Neuronal stem cell (in vitro differentiated cells): ENCODE measurements at regions not wholly inside any gene's neighbourhood (a gene's known extent, or its start where the extent isn't known, plus 50 kb on each side); places are given as distances from the start of the nearest gene placed in this dataset.
A peak's percentile ranks its signal among the peaks of the same experiment; 100 is the strongest.

Source experiments
- DNase-seq: peaks from one replicate; pipeline ENCODE4 v3.0.0-alpha.2; 2013; ENCODE audit warnings: low spot score
- H2AFZ ChIP-seq: one replicate; pipeline ENCODE4 v1.6.1; 2013; ENCODE audit warnings: mild to moderate bottlenecking, low read length, inconsistent platforms
- H2AK5ac ChIP-seq: 2 replicates; pipeline ENCODE4 v1.6.1; 2013; ENCODE audit warnings: low read depth, mild to moderate bottlenecking, inconsistent platforms, low read length, moderate library complexity, mixed read lengths
- H2BK120ac ChIP-seq: 2 replicates; pipeline ENCODE4 v1.6.1; 2013; ENCODE audit warnings: low read depth, mild to moderate bottlenecking, inconsistent platforms, low read length, moderate library complexity, mixed read lengths
- H2BK12ac ChIP-seq: one replicate; pipeline ENCODE4 v1.6.1; 2013; ENCODE audit warnings: low read length, inconsistent platforms
- H2BK15ac ChIP-seq: 2 replicates; pipeline ENCODE4 v1.6.1; 2013; ENCODE audit warnings: mild to moderate bottlenecking, low read length, inconsistent platforms, mixed read lengths
- H2BK5ac ChIP-seq: one replicate; pipeline ENCODE4 v1.6.1; 2013; ENCODE audit warnings: inconsistent platforms, mild to moderate bottlenecking, low read length, moderate library complexity
- H3K14ac ChIP-seq: one replicate; pipeline ENCODE4 v1.6.1; 2013; ENCODE audit warnings: low read length, inconsistent platforms
- H3K18ac ChIP-seq: 2 replicates; pipeline ENCODE4 v1.6.1; 2013; ENCODE audit warnings: low read length, inconsistent platforms
- H3K23ac ChIP-seq: 2 replicates; pipeline ENCODE4 v1.6.1; 2013; ENCODE audit warnings: low read depth, mild to moderate bottlenecking, mixed read lengths, low read length, inconsistent platforms; ENCODE audit not compliant: poor library complexity
- H3K27ac ChIP-seq: replicated peaks from 3 replicates; pipeline ENCODE4 v1.5.1; 2013; ENCODE audit warnings: low read length, inconsistent platforms
- H3K27me3 ChIP-seq, 3 experiments: 2 replicates each; pipeline ENCODE4 v1.6.1; 2013; ENCODE audit warnings: low read length in 3 of 3, mild to moderate bottlenecking in 2 of 3, inconsistent platforms in 1 of 3, low read depth in 1 of 3, mixed read lengths in 1 of 3, moderate library complexity in 1 of 3; ENCODE audit not compliant: control insufficient read depth in 3 of 3, insufficient read depth in 3 of 3
- H3K36me3 ChIP-seq, 2 donors: replicated peaks in 1 of 2; 2 replicates each; pipeline ENCODE4 v1.6.1; 2013; ENCODE audit warnings: low read length in 2 of 2; ENCODE audit not compliant: control insufficient read depth in 2 of 2, insufficient read depth in 2 of 2
- H3K4ac ChIP-seq: 2 replicates; pipeline ENCODE4 v1.6.1; 2013; ENCODE audit warnings: inconsistent platforms, mild to moderate bottlenecking, low read length, moderate library complexity
- H3K4me1 ChIP-seq, 2 donors: 1 replicate in 1 of 2; 2 replicates in 1 of 2; pipeline ENCODE4 v1.6.1; 2013; ENCODE audit warnings: low read length in 2 of 2, low read depth in 1 of 2; ENCODE audit not compliant: control insufficient read depth in 2 of 2, insufficient read depth in 1 of 2
- H3K4me2 ChIP-seq: one replicate; pipeline ENCODE4 v1.6.1; 2013; ENCODE audit warnings: mild to moderate bottlenecking, low read length, inconsistent platforms; ENCODE audit not compliant: insufficient read depth, poor library complexity, severe bottlenecking
- H3K4me3 ChIP-seq, 2 donors: 2 replicates each; pipeline ENCODE4 v1.5.1; 2013; ENCODE audit warnings: low read length in 2 of 2, mild to moderate bottlenecking in 2 of 2, inconsistent platforms in 1 of 2, moderate library complexity in 1 of 2
- H3K79me1 ChIP-seq: one replicate; pipeline ENCODE4 v1.6.1; 2013; ENCODE audit warnings: low read depth, mild to moderate bottlenecking, inconsistent platforms, low read length, moderate library complexity
- H3K9ac ChIP-seq: one replicate; pipeline ENCODE4 v1.6.1; 2013; ENCODE audit warnings: mild to moderate bottlenecking, low read depth, low read length, inconsistent platforms; ENCODE audit not compliant: poor library complexity
- H3K9me3 ChIP-seq, 2 donors: replicated peaks in 1 of 2; 2 replicates each; pipeline versions ENCODE3 to v1.6.1; 2013; ENCODE audit warnings: low read length in 2 of 2, mild to moderate bottlenecking in 2 of 2, inconsistent platforms in 1 of 2, low read depth in 1 of 2, mixed read lengths in 1 of 2, moderate library complexity in 1 of 2; ENCODE audit not compliant: control insufficient read depth in 2 of 2, insufficient read depth in 1 of 2
- H4K8ac ChIP-seq: one replicate; pipeline ENCODE4 v1.6.1; 2013; ENCODE audit warnings: low read depth, mild to moderate bottlenecking, inconsistent platforms, low read length, moderate library complexity
- H4K91ac ChIP-seq: one replicate; pipeline ENCODE4 v1.6.1; 2013; ENCODE audit warnings: low read length, low read depth, mild to moderate bottlenecking, inconsistent platforms; ENCODE audit not compliant: poor library complexity
- WGBS, 2 donors: extraction: QIAGEN DNeasy Blood & Tissue Kit; methylation state at CpG; one replicate each; pipeline ENCODE4 v1.1.7; 2013; ENCODE audit warnings: missing lambda C conversion rate in 2 of 2, mixed read lengths in 1 of 2; ENCODE audit not compliant: insufficient read length in 2 of 2, insufficient replicate concordance in 1 of 2; ENCODE audit errors: extremely low coverage in 2 of 2; 5-methylcytosine and 5-hydroxymethylcytosine counted together

DNA sequence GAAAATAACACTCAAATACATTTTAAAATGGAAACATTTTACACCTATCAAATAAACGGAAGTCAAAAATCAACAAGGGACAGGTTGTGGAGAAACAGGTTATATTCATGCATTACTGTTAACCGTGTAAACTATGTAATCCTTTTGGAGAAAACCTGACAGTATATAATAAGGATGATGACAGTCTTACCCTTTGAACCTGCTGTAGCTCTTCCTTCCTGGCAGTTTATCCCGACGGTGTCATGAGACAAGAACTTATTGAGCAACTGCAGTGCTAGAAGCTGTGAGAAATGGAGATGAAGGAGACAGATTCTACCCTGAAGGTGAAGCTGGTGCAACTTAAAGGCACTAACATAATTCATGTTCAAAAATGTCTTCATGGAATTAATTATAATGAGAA lies 76.7 kb downstream of the PLEKHG1 start:
- Histone ChIP-seq H3K9ac (no peak overlapping the region), H2AFZ (no peak overlapping the region), H4K91ac (no peak overlapping the region), H3K27ac (no peak overlapping the region), H3K36me3 (peaks cover 0 to 4% of the 10 kb centered on the region in 2 donors), H2BK120ac (no peak overlapping the region), H3K9me3 (no peaks in the 10 kb centered on the region), H3K4me2 (no peak overlapping the region), H3K4me1 (peaks cover 0 to 3% of the 10 kb centered on the region in 2 donors), H3K4me3 (no peak overlapping the region), H3K27me3 (no peaks in the 10 kb centered on the region), H4K8ac (no peak overlapping the region), H3K4ac (no peak overlapping the region), H2BK5ac (no peak overlapping the region), H2BK15ac (no peak overlapping the region), H3K14ac (no peak overlapping the region), H3K79me1 (no peaks in the 10 kb centered on the region), H3K18ac (no peak overlapping the region), H2AK5ac (no peak overlapping the region), H2BK12ac (no peak overlapping the region), H3K23ac (no peak overlapping the region)
- no CpG with 5 or more reads among the region's 4 CpGs for WGBS, 2 donors
- DNase-seq: no peak

DNA sequence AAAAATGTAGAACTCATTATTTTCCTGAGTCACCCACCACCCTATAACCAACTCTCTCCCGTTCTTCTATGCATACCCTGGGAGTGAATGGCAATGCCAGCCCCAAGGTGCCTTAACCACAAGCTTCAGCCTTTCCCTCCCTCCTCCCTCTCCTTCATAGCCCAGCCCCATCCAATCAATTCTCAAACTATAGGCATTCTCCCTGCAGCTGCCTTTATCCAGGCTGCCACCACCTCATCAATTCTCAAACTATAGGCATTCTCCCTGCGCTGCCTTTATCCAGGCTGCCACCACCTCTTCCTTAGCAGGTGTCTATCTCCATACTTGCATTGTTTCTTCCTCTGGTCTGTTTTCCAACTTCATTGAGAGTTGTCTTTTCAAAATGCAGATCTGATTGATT lies 77.1 kb downstream of the PLEKHG1 start:
- no peak for DNase-seq
- H4K8ac ChIP-seq: no peak overlapping the region
- H2BK5ac ChIP-seq: no peak overlapping the region
- no peak overlapping the region for H2AK5ac ChIP-seq
- H3K23ac ChIP-seq: no peak overlapping the region
- no peak overlapping the region for H2AFZ ChIP-seq
- H3K18ac ChIP-seq: no peak overlapping the region
- no peak overlapping the region for H3K14ac ChIP-seq
- H4K91ac ChIP-seq: no peak overlapping the region
- no peak overlapping the region for H3K4me2 ChIP-seq
- no peak overlapping the region for H2BK120ac ChIP-seq
- H3K4me1 ChIP-seq: peaks cover 0 to 6% of the 10 kb centered on the region in 2 donors
- WGBS, 2 donors: no CpG with 5 or more reads among the region's 2 CpGs
- no peaks in the 10 kb centered on the region for H3K27me3 ChIP-seq
- no peak overlapping the region for H2BK12ac ChIP-seq
- no peak overlapping the region for H3K4ac ChIP-seq
- no peaks in the 10 kb centered on the region for H3K9me3 ChIP-seq
- H3K4me3 ChIP-seq: no peak overlapping the region
- no peak overlapping the region for H3K9ac ChIP-seq
- H3K36me3 ChIP-seq: peaks cover 0 to 4% of the 10 kb centered on the region in 2 donors
- H3K79me1 ChIP-seq: no peaks in the 10 kb centered on the region
- no peak overlapping the region for H2BK15ac ChIP-seq
- H3K27ac ChIP-seq: no peak overlapping the region

DNA sequence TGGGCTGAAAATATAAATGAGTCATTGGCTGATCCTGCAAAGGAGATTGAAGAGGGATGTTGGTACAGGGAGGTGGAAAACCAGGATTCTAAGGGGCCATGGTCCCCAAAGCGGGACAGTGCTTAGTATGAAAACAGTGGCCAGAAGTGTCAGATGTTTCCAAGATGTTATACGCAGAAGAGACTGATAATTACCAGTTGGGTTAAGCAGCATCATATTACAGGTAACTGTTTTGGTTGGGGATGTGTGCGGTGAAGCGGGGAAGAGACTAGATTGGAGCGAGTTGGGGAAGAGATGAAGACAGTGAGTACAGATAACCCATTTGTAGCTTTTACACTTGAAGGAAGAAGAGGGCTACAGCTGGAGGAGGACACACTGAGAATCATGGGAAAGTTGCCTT lies 80.8 kb downstream of the PLEKHG1 start:
- 100% methylated on average over 3 of the region's 5 CpGs; no CpG with 5 or more reads in 1 of the 2 donors for WGBS, 2 donors
- no peak overlapping the region for H2BK15ac ChIP-seq
- H3K9me3 ChIP-seq: no peaks in the 10 kb centered on the region
- H3K27me3 ChIP-seq: no peaks in the 10 kb centered on the region
- H2BK5ac ChIP-seq: no peak overlapping the region
- no peak overlapping the region for H2AFZ ChIP-seq
- H4K8ac ChIP-seq: no peak overlapping the region
- no peak overlapping the region for H3K23ac ChIP-seq
- H3K36me3 ChIP-seq: peaks cover 0 to 4% of the 10 kb centered on the region in 2 donors
- H3K4me1 ChIP-seq: peaks cover 0 to 9% of the 10 kb centered on the region in 2 donors
- no peak overlapping the region for H2BK12ac ChIP-seq
- H4K91ac ChIP-seq: no peak overlapping the region
- H3K18ac ChIP-seq: no peak overlapping the region
- H3K27ac ChIP-seq: no peak overlapping the region
- peaks cover 2% of the 10 kb centered on the region for H3K79me1 ChIP-seq
- no peak overlapping the region for H2BK120ac ChIP-seq
- H3K4me3 ChIP-seq: no peak overlapping the region
- no peak for DNase-seq
- H3K4me2 ChIP-seq: no peak overlapping the region
- H3K9ac ChIP-seq: no peak overlapping the region
- no peak overlapping the region for H2AK5ac ChIP-seq
- H3K4ac ChIP-seq: no peak overlapping the region
- H3K14ac ChIP-seq: no peak overlapping the region

DNA sequence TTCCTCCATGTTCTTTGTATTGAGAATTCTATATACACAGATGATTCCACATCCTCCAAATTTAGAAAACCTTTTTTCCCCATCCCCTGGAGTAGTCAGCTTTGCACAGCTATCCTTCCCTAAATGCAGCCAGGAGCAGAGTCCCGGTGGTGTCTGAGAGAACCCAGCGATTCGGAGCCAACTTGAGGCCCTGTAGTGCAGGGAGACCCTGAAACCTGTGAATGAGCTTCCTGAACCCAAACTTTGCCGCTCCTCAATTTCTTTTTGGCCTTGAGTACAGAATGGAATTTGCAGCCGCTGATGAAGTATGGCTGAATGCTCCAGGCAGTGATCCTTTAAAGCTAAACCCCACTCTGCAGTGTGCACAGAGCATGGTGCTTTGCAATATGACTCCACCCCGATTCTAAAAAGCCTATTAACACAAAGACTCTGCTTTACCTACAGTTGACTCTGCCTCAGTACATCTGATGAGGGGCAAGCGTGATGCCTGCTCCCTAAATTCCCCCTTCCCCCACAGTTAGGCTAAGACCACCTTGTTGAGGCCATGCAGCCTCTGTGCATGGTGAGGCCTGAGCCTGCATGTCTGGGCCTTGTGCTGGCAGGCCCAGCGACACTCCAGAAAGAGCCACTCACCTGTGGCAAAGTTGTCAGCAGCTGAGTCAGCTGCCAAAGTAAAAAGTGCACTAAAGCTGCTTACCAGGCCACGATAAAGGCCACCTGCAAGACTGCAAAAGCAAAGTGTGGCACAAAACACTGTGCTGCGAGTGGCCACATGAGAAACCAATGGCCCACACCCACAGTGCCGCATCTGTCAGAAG lies 82.1 kb downstream of the PLEKHG1 start:
- no peak overlapping the region for H4K8ac ChIP-seq
- H2AFZ ChIP-seq: no peak overlapping the region
- no peak overlapping the region for H2BK5ac ChIP-seq
- no peak overlapping the region for H2BK120ac ChIP-seq
- no peaks in the 10 kb centered on the region for H3K9me3 ChIP-seq
- H2BK15ac ChIP-seq: no peak overlapping the region
- no peak overlapping the region for H4K91ac ChIP-seq
- no CpG with 5 or more reads among the region's 11 CpGs for WGBS, 2 donors
- no peak overlapping the region for H3K14ac ChIP-seq
- H2AK5ac ChIP-seq: no peak overlapping the region
- DNase-seq: no peak
- no peak overlapping the region for H3K4me2 ChIP-seq
- H3K27me3 ChIP-seq: no peaks in the 10 kb centered on the region
- H3K79me1 ChIP-seq: peaks cover 2% of the 10 kb centered on the region
- H3K4me1 ChIP-seq: peaks cover 0 to 11% of the 10 kb centered on the region in 2 donors
- no peak overlapping the region for H2BK12ac ChIP-seq
- H3K27ac ChIP-seq: no peak overlapping the region
- H3K4me3 ChIP-seq: no peak overlapping the region
- no peak overlapping the region for H3K4ac ChIP-seq
- no peak overlapping the region for H3K23ac ChIP-seq
- H3K9ac ChIP-seq: no peak overlapping the region
- H3K36me3 ChIP-seq: peaks cover 0 to 2% of the 10 kb centered on the region in 2 donors
- H3K18ac ChIP-seq: peak overlapping the region; percentile 40
